PC-9 (cell line): ENCODE measurements at regions not wholly inside any gene's neighbourhood (a gene's known extent, or its start where the extent isn't known, plus 50 kb on each side); places are given as distances from the start of the nearest gene placed in this dataset.

Source experiments
- BruUV-seq: library from RNA; stranded (reverse); fragments of 400-500 nt; replicated peaks from 2 replicates; lab custom pipeline; 2021; lab: Mats Ljungman, UMichigan
- CTCF ChIA-PET: fragments of 300-600 bp; sonication (Branson Sonifier 250); formaldehyde crosslinking; loops from one replicate; lab custom pipeline; 2022; ENCODE audit warnings: antibody characterized with exemption; lab: Charles Lee
- POLR2A ChIA-PET: fragments of 300-600 bp; sonication (Branson Sonifier 250); formaldehyde crosslinking; loops from one replicate; lab custom pipeline; 2022; ENCODE audit warnings: antibody characterized with exemption; ENCODE audit not compliant: unreplicated experiment; lab: Charles Lee
- DNase-seq, 2 experiments: peaks; one replicate each; pipeline versions ENCODE4 v3.0.0 to v3.0.0-alpha.2; 2015 to 2022; ENCODE audit warnings: mixed read lengths in 1 of 2
- H2AFZ ChIP-seq: fragments of 200-600 bp; sonication (generic); 2 replicates; pipeline ENCODE4 v1.8.1; 2017; ENCODE audit warnings: antibody characterized with exemption
- H3F3A ChIP-seq: fragments of 200-600 bp; sonication (generic); 2 replicates; pipeline ENCODE4 v1.8.1; 2017; ENCODE audit warnings: antibody characterized with exemption, mild to moderate bottlenecking, low read depth; ENCODE audit not compliant: insufficient read depth
- H3K27ac ChIP-seq: fragments of 200-600 bp; sonication (generic); 2 replicates; pipeline ENCODE4 v1.6.1; 2016; ENCODE audit warnings: mixed run types
- H3K27me3 ChIP-seq: fragments of 200-600 bp; sonication (generic); 2 replicates; pipeline ENCODE4 v1.6.1; 2016; ENCODE audit warnings: low read depth, mixed run types; ENCODE audit not compliant: insufficient read depth
- H3K36me3 ChIP-seq: fragments of 200-600 bp; sonication (generic); 2 replicates; pipeline ENCODE4 v1.6.1; 2016; ENCODE audit warnings: low read depth, mixed run types
- H3K4me1 ChIP-seq: fragments of 200-600 bp; sonication (generic); replicated peaks from 2 replicates; pipeline ENCODE4 v1.6.1; 2016; ENCODE audit warnings: mixed run types; ENCODE audit not compliant: insufficient read depth
- H3K4me2 ChIP-seq: fragments of 200-600 bp; sonication (generic); 2 replicates; pipeline ENCODE4 v1.6.1; 2017; ENCODE audit warnings: mixed run types
- H3K4me3 ChIP-seq: fragments of 200-600 bp; sonication (generic); 2 replicates; pipeline ENCODE4 v1.6.1; 2016; ENCODE audit warnings: mixed run types
- H3K79me2 ChIP-seq: fragments of 200-600 bp; sonication (generic); 2 replicates; pipeline ENCODE4 v1.6.1; 2017; ENCODE audit warnings: low read depth, mixed run types
- H3K9me2 ChIP-seq: fragments of 200-600 bp; sonication (generic); 2 replicates; pipeline ENCODE4 v1.8.1; 2017; ENCODE audit warnings: mild to moderate bottlenecking; ENCODE audit not compliant: insufficient read depth
- H3K9me3 ChIP-seq: fragments of 200-600 bp; sonication (generic); 2 replicates; pipeline ENCODE4 v1.8.1; 2016; ENCODE audit warnings: low read depth; ENCODE audit not compliant: insufficient read depth
- H4K20me1 ChIP-seq: fragments of 200-600 bp; sonication (generic); 2 replicates; pipeline ENCODE4 v1.8.1; 2017; ENCODE audit not compliant: insufficient read depth
- EZH2 ChIP-seq: fragments of 200-600 bp; sonication (generic); IDR thresholded peaks from 2 replicates; pipeline ENCODE4 v1.8.0; 2017; ENCODE audit warnings: antibody characterized with exemption, low read depth
- intact Hi-C: fragments of 100-400 bp; cut with micrococcal nuclease; formaldehyde crosslinking; loops from one replicate; pipeline ENCODE4 v1.10.0; 2022; ENCODE audit not compliant: unreplicated experiment
- TF ChIP-seq, protein P1 (sequence below): fragments of 200-600 bp; sonication (generic); conservative IDR thresholded peaks from 2 replicates; pipeline ENCODE4 v1.6.1; 2017; ENCODE audit warnings: mixed run types, antibody characterized with exemption, mild to moderate bottlenecking, moderate library complexity

DNA sequence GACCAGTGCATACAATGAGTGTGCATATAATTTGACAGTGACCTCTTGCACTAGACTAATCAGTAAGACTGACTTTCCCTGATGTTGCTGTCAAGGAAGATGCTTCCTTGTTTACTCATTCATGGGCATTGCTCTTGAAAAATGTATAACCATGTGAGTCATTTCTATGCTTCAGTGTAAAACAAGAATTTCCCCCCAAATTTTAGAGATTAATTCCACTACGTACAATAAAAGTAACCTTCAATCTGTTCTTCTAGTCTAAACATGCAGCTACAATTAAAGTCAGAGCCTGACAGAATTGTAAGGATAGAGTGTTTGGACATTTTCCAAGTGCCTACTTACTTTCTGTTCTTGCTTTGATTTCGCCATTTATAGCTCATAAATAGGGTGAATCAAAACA is 935.7 kb downstream of the RAPGEF2 start:
- Histone ChIP-seq H4K20me1 (no peaks in the 10 kb centered on the region), H3K4me1 (0 out of 2 replicates have a peak, but pooled peaks cover 8% of the 10 kb centered on the region), H3K27me3 (no peaks in the 10 kb centered on the region), H3K9me3 (no peaks in the 10 kb centered on the region), H3K36me3 (no peaks in the 10 kb centered on the region), H3K9me2 (no peaks in the 10 kb centered on the region), H3F3A (no peaks in the 10 kb centered on the region), H3K79me2 (no peaks in the 10 kb centered on the region), H3K4me3 (no peak overlapping the region), H3K4me2 (peak overlapping the region; percentile 13; the same call in 1 of the 2 replicates), H3K27ac (no peak overlapping the region), H2AFZ (no peak overlapping the region)
- DNase-seq: peak in 1 of 2 experiments; percentile 41
- ChIA-PET POLR2A (no interaction called here), CTCF (no interaction called here)
- intact Hi-C loops: no loop called here
- no TSS peak for BruUV-seq
- TF ChIP-seq, protein P1, sequence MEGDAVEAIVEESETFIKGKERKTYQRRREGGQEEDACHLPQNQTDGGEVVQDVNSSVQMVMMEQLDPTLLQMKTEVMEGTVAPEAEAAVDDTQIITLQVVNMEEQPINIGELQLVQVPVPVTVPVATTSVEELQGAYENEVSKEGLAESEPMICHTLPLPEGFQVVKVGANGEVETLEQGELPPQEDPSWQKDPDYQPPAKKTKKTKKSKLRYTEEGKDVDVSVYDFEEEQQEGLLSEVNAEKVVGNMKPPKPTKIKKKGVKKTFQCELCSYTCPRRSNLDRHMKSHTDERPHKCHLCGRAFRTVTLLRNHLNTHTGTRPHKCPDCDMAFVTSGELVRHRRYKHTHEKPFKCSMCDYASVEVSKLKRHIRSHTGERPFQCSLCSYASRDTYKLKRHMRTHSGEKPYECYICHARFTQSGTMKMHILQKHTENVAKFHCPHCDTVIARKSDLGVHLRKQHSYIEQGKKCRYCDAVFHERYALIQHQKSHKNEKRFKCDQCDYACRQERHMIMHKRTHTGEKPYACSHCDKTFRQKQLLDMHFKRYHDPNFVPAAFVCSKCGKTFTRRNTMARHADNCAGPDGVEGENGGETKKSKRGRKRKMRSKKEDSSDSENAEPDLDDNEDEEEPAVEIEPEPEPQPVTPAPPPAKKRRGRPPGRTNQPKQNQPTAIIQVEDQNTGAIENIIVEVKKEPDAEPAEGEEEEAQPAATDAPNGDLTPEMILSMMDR: no peak
- TF ChIP-seq EZH2: no peak

DNA sequence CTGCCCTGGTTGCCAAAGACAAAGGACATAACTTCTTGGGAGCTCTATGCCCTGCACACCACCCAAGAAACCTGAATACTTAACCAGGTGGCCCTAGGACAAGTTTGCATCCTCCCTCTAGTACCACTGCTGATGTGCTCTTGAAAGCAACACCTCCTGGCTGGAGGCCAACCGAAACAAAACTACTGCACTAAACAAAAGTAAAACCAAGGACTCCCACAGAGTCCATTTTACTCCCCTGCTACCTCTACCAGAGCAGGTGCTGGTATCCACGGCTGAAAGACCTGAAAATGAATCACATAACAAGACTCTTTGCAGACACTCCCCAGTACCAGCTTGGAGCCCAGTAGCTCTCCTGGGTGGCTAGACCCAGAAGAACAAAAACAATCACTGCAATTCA is 941.8 kb downstream of the RAPGEF2 start:
- BruUV-seq: no TSS peak
- DNase-seq: no peak
- Histone ChIP-seq H3K4me1 (no peaks in the 10 kb centered on the region), H2AFZ (no peak overlapping the region), H3K4me3 (no peak overlapping the region), H3K36me3 (no peaks in the 10 kb centered on the region), H3K9me2 (no peaks in the 10 kb centered on the region), H3K27me3 (no peaks in the 10 kb centered on the region), H3K9me3 (no peaks in the 10 kb centered on the region), H3F3A (no peaks in the 10 kb centered on the region), H3K4me2 (no peak overlapping the region), H3K79me2 (no peaks in the 10 kb centered on the region), H4K20me1 (no peaks in the 10 kb centered on the region), H3K27ac (no peak overlapping the region)
- no peak for TF ChIP-seq EZH2
- TF ChIP-seq, protein P1: no peak
- POLR2A ChIA-PET: no interaction called here
- CTCF ChIA-PET: no interaction called here
- intact Hi-C loops: no loop called here

DNA sequence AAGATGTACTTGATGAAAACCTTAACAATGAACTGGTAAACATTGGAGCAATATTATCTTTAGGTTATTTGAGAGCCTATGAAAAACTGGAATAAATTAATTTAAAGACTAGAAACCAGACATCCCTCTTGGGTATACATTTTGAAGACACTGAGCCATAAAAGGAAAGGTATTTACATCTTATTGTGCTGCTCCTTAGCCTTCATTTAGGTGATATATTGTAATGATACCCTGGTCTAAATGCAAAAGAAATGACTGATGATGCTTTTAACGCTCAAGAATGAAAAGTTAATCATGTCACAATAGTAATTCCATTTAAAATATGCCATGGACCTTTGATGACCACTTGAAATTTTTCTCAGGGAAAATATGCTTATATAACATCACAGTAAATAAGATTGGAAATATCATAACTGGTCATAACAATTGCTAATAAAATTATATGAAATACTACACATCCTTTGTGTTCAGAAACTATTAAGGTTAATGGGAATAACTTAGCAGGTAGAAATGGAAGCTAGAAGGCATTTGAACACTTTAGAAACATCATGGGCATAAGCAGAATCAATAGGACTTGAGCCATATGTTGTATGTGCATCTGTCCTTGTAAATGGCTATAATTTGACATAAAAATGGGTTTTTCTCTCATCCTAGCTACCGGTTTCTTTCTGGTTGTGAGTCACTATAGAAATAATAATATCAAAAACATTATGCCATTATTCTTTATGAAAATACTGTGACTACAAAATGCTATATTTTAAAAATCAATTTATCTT is 979.7 kb downstream of the RAPGEF2 start:
- Histone ChIP-seq H3K9me3 (no peaks in the 10 kb centered on the region), H3K4me1 (no peaks in the 10 kb centered on the region), H4K20me1 (no peaks in the 10 kb centered on the region), H3F3A (no peaks in the 10 kb centered on the region), H2AFZ (no peak overlapping the region), H3K9me2 (no peaks in the 10 kb centered on the region), H3K27ac (no peak overlapping the region), H3K4me2 (no peak overlapping the region), H3K79me2 (no peaks in the 10 kb centered on the region), H3K36me3 (no peaks in the 10 kb centered on the region), H3K4me3 (no peak overlapping the region), H3K27me3 (no peaks in the 10 kb centered on the region)
- CTCF ChIA-PET: no interaction called here
- DNase-seq: no peak
- TF ChIP-seq, protein P1: no peak
- no peak for TF ChIP-seq EZH2
- intact Hi-C loops: no loop called here
- BruUV-seq: no TSS peak
- POLR2A ChIA-PET: no interaction called here
